ENCODE measurements at regions not wholly inside any gene's neighbourhood (a gene's known extent, or its start where the extent isn't known, plus 50 kb on each side); places are given as distances from the start of the nearest gene placed in this dataset.

DNA sequence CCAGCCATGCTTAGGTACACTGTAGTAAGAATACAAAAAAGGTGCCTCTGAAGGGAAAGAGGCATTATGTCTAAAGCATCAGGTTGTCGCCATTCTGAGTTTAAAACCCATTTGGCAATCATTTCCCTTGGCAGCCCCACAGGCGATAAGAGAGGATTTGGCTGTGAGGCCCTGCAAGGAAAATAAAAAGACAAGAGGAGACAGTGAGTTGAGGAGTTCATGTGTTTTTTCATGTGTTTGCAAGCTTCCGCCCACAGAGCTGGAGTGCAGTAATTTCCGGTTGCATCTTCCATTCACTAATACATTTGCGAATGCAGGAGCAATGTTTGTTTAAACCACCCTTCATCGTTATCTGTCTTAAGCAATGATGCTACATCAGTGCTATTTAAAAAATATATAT lies 138.5 kb upstream of the SOX4 start:
- TF ChIP-seq CTCF (IDR thresholded peaks at IDR 0.05) (no peak), TCF7L2 (IDR thresholded peaks at IDR 0.05; ENCODE audit: low read depth, low read length) (no peak), REST (IDR thresholded peaks at IDR 0.05; ENCODE audit: insufficient read depth in 1 of 2, low read depth in 2 of 2, low read length in 1 of 2) (no peak), POLR2AphosphoS5 (IDR thresholded peaks at IDR 0.05; ENCODE audit: low read depth, low read length) (no peak)
